Keratinocyte (primary cell): ENCODE measurements at regions not wholly inside any gene's neighbourhood (a gene's known extent, or its start where the extent isn't known, plus 50 kb on each side); places are given as distances from the start of the nearest gene placed in this dataset.
A peak's percentile ranks its signal among the peaks of the same experiment; 100 is the strongest.

Experiments
- DNase-seq: peaks from one replicate; pipeline ENCODE4 v3.0.0-alpha.2; 2011; ENCODE audit warnings: low read depth, missing footprints, low spot score
- FAIRE-seq: peaks from 2 replicates; lab custom pipeline; 2011; peaks lifted over from hg19 to GRCh38; lab: Jason Lieb, UNC
- H2AFZ ChIP-seq: 2 replicates; pipeline ENCODE4 v1.6.0; 2012; ENCODE audit warnings: low read length, control low read depth, inconsistent platforms; ENCODE audit not compliant: control insufficient read depth
- H3K27ac ChIP-seq: 2 replicates; pipeline ENCODE4 v1.5.1; 2011; ENCODE audit warnings: low read length; ENCODE audit not compliant: control insufficient read depth, insufficient read depth
- H3K27me3 ChIP-seq: 3 replicates; pipeline ENCODE4 v1.6.0; 2011; ENCODE audit warnings: low read length; ENCODE audit not compliant: control insufficient read depth, insufficient read depth; ENCODE audit errors: extremely low read depth
- H3K36me3 ChIP-seq, 2 experiments: 2 replicates in 1 of 2; 3 replicates in 1 of 2; pipeline ENCODE4 v1.5.1; 2011; ENCODE audit warnings: low read length in 2 of 2, mild to moderate bottlenecking in 1 of 2; ENCODE audit not compliant: control insufficient read depth in 2 of 2, insufficient read depth in 2 of 2; ENCODE audit errors: extremely low read depth in 1 of 2
- H3K4me1 ChIP-seq: 3 replicates; pipeline ENCODE4 v1.5.1; 2011; ENCODE audit warnings: low read length; ENCODE audit not compliant: control insufficient read depth, insufficient read depth; ENCODE audit errors: extremely low read depth
- H3K4me2 ChIP-seq: 3 replicates; pipeline ENCODE4 v1.6.0; 2011; ENCODE audit warnings: low read depth, low read length; ENCODE audit not compliant: control insufficient read depth, insufficient read depth; ENCODE audit errors: extremely low read depth
- H3K4me3 ChIP-seq, 3 experiments: fragments of 200-600 bp in 1 of 3; sonication (generic) in 1 of 3; 2 replicates in 2 of 3; 3 replicates in 1 of 3; pipeline ENCODE4 v1.5.1; 2011 to 2016; ENCODE audit warnings: low read length in 3 of 3, mild to moderate bottlenecking in 3 of 3, control low read depth in 2 of 3, inconsistent platforms in 1 of 3, low read depth in 1 of 3, mixed read lengths in 1 of 3, mixed run types in 1 of 3, moderate library complexity in 1 of 3; ENCODE audit not compliant: control insufficient read depth in 2 of 3, insufficient read depth in 2 of 3; ENCODE audit errors: extremely low read depth in 1 of 3
- H3K79me2 ChIP-seq: 2 replicates; pipeline ENCODE4 v1.6.0; 2012; ENCODE audit warnings: low read length; ENCODE audit not compliant: control insufficient read depth, insufficient read depth
- H3K9ac ChIP-seq: 3 replicates; pipeline ENCODE4 v1.6.0; 2011; ENCODE audit warnings: low read length; ENCODE audit not compliant: control insufficient read depth, insufficient read depth; ENCODE audit errors: extremely low read depth
- H3K9me1 ChIP-seq: 3 replicates; pipeline ENCODE4 v1.6.0; 2011; ENCODE audit warnings: low read length; ENCODE audit not compliant: control insufficient read depth, insufficient read depth; ENCODE audit errors: extremely low read depth
- H3K9me3 ChIP-seq: 2 replicates; pipeline ENCODE4 v1.5.1; 2012; ENCODE audit warnings: low read depth, low read length; ENCODE audit not compliant: control insufficient read depth
- H4K20me1 ChIP-seq: 3 replicates; pipeline ENCODE4 v1.6.0; 2011; ENCODE audit warnings: low read length; ENCODE audit not compliant: control insufficient read depth, insufficient read depth; ENCODE audit errors: extremely low read depth
- EZH2 ChIP-seq: IDR thresholded peaks from one replicate; pipeline ENCODE4 v1.6.1; 2012; ENCODE audit warnings: inconsistent platforms, mild to moderate bottlenecking, low read length, moderate library complexity
- dilution Hi-C: fragments of 300-500 bp; cut with MboI; formaldehyde crosslinking; loops from one replicate; pipeline ENCODE4 v1.7.0; 2020; ENCODE audit warnings: low sequenced_read_pairs; ENCODE audit not compliant: extremely low pct_ligation_motif_present
- TF ChIP-seq, protein P1 (sequence below), 3 experiments: IDR thresholded peaks in 1 of 3; conservative IDR thresholded peaks in 1 of 3; optimal IDR thresholded peaks in 1 of 3; 2 replicates in 2 of 3; 3 replicates in 1 of 3; pipeline versions ENCODE3 to v1.5.1; 2011; ENCODE audit warnings: low read length in 3 of 3, mild to moderate bottlenecking in 3 of 3, moderate library complexity in 2 of 3, control low read depth in 1 of 3, inconsistent platforms in 1 of 3; ENCODE audit not compliant: insufficient read depth in 2 of 3; ENCODE audit errors: extremely low read depth in 1 of 3

DNA sequence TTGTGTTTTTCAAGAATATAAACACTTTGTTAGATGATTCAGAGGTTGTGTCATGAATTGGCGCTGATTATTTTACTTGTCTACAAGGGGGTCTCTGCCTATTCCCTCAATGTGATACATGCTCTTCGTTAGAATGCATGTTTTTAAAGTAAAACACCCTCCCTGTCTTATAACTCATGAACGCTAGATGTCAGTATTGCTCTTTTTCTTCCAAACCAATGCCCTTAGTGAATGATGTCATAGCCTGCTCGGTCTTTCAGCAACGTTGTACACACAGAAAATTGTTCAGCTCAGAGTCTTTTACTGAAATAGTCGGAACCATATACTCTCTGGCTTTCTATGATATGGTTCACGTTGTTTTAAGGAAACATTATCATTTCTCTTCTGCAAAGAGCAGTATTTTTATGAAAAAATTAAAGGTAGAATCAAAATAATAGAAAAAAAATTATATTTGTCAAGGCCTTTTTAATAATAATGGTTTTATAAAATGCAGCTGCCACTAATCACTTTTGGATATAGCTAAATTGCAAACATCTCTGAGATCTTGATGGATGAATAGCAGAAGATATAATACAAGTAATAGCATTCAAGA, 292.9 kb downstream of the TLL1 start:
- TF ChIP-seq EZH2 = no peak
- TF ChIP-seq, protein P1, sequence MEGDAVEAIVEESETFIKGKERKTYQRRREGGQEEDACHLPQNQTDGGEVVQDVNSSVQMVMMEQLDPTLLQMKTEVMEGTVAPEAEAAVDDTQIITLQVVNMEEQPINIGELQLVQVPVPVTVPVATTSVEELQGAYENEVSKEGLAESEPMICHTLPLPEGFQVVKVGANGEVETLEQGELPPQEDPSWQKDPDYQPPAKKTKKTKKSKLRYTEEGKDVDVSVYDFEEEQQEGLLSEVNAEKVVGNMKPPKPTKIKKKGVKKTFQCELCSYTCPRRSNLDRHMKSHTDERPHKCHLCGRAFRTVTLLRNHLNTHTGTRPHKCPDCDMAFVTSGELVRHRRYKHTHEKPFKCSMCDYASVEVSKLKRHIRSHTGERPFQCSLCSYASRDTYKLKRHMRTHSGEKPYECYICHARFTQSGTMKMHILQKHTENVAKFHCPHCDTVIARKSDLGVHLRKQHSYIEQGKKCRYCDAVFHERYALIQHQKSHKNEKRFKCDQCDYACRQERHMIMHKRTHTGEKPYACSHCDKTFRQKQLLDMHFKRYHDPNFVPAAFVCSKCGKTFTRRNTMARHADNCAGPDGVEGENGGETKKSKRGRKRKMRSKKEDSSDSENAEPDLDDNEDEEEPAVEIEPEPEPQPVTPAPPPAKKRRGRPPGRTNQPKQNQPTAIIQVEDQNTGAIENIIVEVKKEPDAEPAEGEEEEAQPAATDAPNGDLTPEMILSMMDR (optimal IDR thresholded peaks at IDR 0.05 in 1 of 3, IDR thresholded peaks at IDR 0.05 in 1 of 3, conservative IDR thresholded peaks at IDR 0.05 in 1 of 3; ENCODE audit: extremely low read depth in 1 of 3, insufficient read depth in 2 of 3, low read length in 3 of 3) = peak; percentile 46 to 73 (median 64)
- Histone ChIP-seq H3K4me2 (no peak overlapping the region), H3K9me1 (no peaks in the 10 kb centered on the region), H2AFZ (no peak overlapping the region), H3K4me3 (no peak overlapping the region), H3K9me3 (no peaks in the 10 kb centered on the region), H3K27me3 (no peaks in the 10 kb centered on the region), H3K4me1 (no peaks in the 10 kb centered on the region), H3K27ac (no peak overlapping the region), H3K79me2 (no peaks in the 10 kb centered on the region), H3K9ac (no peak overlapping the region), H3K36me3 (no peaks in the 10 kb centered on the region), H4K20me1 (no peaks in the 10 kb centered on the region)
- DNase-seq (no peak), FAIRE-seq (peak; percentile 89)
- dilution Hi-C loops = no loop called here

DNA sequence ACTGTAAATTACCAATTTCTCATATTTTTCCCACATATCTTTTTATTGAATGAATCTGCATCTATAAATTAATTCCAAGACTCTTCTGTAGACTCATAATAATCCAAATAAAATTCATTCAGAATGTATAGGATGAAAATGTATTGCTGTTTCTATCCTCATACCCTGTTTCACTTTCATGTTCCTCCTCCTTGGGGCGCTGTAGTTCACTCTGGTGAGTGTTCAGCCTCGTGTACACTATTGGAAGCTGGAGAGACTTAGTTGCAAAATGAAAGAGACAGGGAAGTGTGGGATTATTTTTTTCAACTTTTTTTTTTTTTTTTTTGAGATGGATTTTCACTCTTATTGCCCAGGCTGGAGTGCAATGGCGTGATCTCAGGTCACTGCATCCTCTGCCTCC, 296.1 kb downstream of the TLL1 start:
- TF ChIP-seq, protein P1 (optimal IDR thresholded peaks at IDR 0.05 in 1 of 3, IDR thresholded peaks at IDR 0.05 in 1 of 3, conservative IDR thresholded peaks at IDR 0.05 in 1 of 3; ENCODE audit: extremely low read depth in 1 of 3, insufficient read depth in 2 of 3, low read length in 3 of 3) = peak; percentile 34 to 49 (median 46)
- no peak for TF ChIP-seq EZH2
- Histone ChIP-seq H3K4me1 (no peaks in the 10 kb centered on the region), H3K27me3 (no peaks in the 10 kb centered on the region), H3K36me3 (no peaks in the 10 kb centered on the region), H3K9me3 (no peaks in the 10 kb centered on the region), H3K4me3 (no peak overlapping the region), H3K79me2 (no peaks in the 10 kb centered on the region), H3K27ac (no peak overlapping the region), H3K9ac (no peak overlapping the region), H4K20me1 (no peaks in the 10 kb centered on the region), H3K4me2 (no peak overlapping the region), H3K9me1 (no peaks in the 10 kb centered on the region), H2AFZ (no peak overlapping the region)
- dilution Hi-C loops = no loop called here
- no peak for FAIRE-seq
- no peak for DNase-seq
